WTC11 (cell line): ENCODE measurements at regions not wholly inside any gene's neighbourhood (a gene's known extent, or its start where the extent isn't known, plus 50 kb on each side); places are given as distances from the start of the nearest gene placed in this dataset.

Experiments
- CTCF ChIP-seq: fragments of 200-600 bp; IDR thresholded peaks from 2 replicates; pipeline ENCODE4 v1.8.0; 2022; ENCODE audit warnings: antibody characterized with exemption
- NR3C1 ChIP-seq: sonication (generic); formaldehyde crosslinking; conservative IDR thresholded peaks from 2 replicates; pipeline ENCODE4 v1.8.1; 2023; ENCODE audit warnings: low read depth, mild to moderate bottlenecking, missing genetic modification reagents
- USF2 ChIP-seq: sonication (generic); formaldehyde crosslinking; IDR thresholded peaks from 2 replicates; pipeline ENCODE4 v1.8.1; 2023; ENCODE audit warnings: mild to moderate bottlenecking, missing genetic modification reagents, moderate library complexity

GRCh38 chr3:25365636-25366035 lies 62.4 kb upstream of the RARB start:
- no peak for TF ChIP-seq CTCF
- no peak for TF ChIP-seq NR3C1 (CRISPR knock-in tag)
- TF ChIP-seq USF2 (CRISPR knock-in tag) = no peak
